ENCODE measurements at regions not wholly inside any gene's neighbourhood (a gene's known extent, or its start where the extent isn't known, plus 50 kb on each side); places are given as distances from the start of the nearest gene placed in this dataset.

- H3K4me3 ChIP-seq (ENCODE audit: low read length) = no peak overlapping the region
- no peak overlapping the region for H3K4me2 ChIP-seq (ENCODE audit: low read length)
- H3K36me3 ChIP-seq (ENCODE audit: insufficient read depth, low read length) = no peaks in the 10 kb centered on the region
- H3K4me1 ChIP-seq (ENCODE audit: control insufficient read depth, insufficient read depth, low read length) = peaks cover 18% of the 10 kb centered on the region
- no peak overlapping the region for H3K9ac ChIP-seq (ENCODE audit: low read depth, low read length)
- no peaks in the 10 kb centered on the region for H3K9me3 ChIP-seq (replicated peaks; ENCODE audit: low read length)
- no peaks in the 10 kb centered on the region for H3K27me3 ChIP-seq (ENCODE audit: control insufficient read depth, insufficient read depth, low read length)
Measured at GRCh38 chr6:80478030-80478429, 371.6 kb downstream of the BCKDHB start.

DNA sequence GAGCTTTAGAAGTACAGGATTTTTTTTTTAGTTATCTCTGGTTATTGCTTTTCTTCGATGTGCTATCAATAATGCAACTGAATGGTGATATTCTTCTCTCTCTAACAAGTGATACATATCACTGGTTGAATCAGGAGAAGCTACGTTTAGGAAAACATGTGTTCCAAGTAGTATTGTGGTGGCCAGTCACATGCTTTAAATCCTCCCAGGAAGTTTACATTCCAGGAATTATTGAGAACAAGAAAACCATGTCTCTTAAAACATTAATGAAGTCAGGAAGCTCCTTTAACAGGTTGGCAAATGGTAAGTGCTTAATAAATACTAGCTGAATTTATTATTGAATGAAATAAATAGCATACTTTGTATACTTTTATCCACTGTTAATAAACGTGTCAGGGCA, 371.1 kb downstream of the BCKDHB start:
- Histone ChIP-seq H3K4me3 (ENCODE audit: low read length) (no peak overlapping the region), H3K9ac (ENCODE audit: low read depth, low read length) (no peak overlapping the region), H3K9me3 (replicated peaks; ENCODE audit: low read length) (no peaks in the 10 kb centered on the region), H3K4me2 (ENCODE audit: low read length) (no peak overlapping the region), H3K4me1 (ENCODE audit: control insufficient read depth, insufficient read depth, low read length) (peaks cover 18% of the 10 kb centered on the region), H3K36me3 (ENCODE audit: insufficient read depth, low read length) (no peaks in the 10 kb centered on the region), H3K27me3 (ENCODE audit: control insufficient read depth, insufficient read depth, low read length) (no peaks in the 10 kb centered on the region)

DNA sequence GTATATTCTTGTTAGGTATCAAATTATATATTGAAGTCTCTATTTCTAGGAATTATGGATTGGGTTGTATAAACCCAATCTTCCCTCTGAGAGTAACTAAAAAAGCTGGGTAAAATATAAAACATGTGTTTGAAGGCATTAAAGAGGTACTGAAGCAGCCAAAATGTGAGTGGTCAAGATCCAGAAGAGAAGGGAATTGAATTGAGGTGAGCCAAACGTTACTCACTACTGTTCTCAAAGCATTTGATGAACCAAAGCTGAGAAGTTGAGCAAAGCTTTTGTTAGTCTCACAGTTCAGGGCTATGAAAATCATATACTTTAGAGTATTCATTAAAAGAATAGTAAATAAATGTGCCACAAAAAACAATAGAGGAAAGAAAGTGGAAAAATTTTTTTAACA, 365.8 kb downstream of the BCKDHB start:
- H3K4me1 ChIP-seq (ENCODE audit: control insufficient read depth, insufficient read depth, low read length) = no peaks in the 10 kb centered on the region
- H3K4me3 ChIP-seq (ENCODE audit: low read length) = no peak overlapping the region
- H3K9me3 ChIP-seq (replicated peaks; ENCODE audit: low read length) = no peaks in the 10 kb centered on the region
- H3K4me2 ChIP-seq (ENCODE audit: low read length) = no peak overlapping the region
- H3K9ac ChIP-seq (ENCODE audit: low read depth, low read length) = no peak overlapping the region
- no peaks in the 10 kb centered on the region for H3K36me3 ChIP-seq (ENCODE audit: insufficient read depth, low read length)
- no peaks in the 10 kb centered on the region for H3K27me3 ChIP-seq (ENCODE audit: control insufficient read depth, insufficient read depth, low read length)

GRCh38 chr6:80469977-80470376, 363.5 kb downstream of the BCKDHB start:
- Histone ChIP-seq H3K27me3 (ENCODE audit: control insufficient read depth, insufficient read depth, low read length) (no peaks in the 10 kb centered on the region), H3K4me3 (ENCODE audit: low read length) (no peak overlapping the region), H3K9ac (ENCODE audit: low read depth, low read length) (no peak overlapping the region), H3K4me1 (ENCODE audit: control insufficient read depth, insufficient read depth, low read length) (no peaks in the 10 kb centered on the region), H3K36me3 (ENCODE audit: insufficient read depth, low read length) (no peaks in the 10 kb centered on the region), H3K9me3 (replicated peaks; ENCODE audit: low read length) (no peaks in the 10 kb centered on the region), H3K4me2 (ENCODE audit: low read length) (no peak overlapping the region)

DNA sequence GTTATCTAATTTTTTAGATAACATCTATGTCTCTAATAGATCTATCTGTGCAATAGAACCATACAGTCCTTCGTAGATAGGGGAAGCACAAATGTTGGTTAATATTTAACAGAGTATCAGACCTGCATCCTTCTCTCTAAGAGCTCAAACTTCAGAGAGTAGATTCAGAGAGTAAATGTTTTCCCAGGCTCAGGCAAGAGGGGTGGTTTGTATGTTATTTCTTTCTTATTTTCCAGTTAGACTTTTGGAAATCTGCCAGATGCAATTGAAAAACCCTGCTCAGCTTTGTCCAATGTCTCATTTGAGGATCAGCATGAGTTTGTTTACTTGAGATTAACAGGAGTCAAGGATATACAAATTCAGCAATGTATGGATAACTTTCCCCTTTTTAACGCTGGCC, 361.9 kb downstream of the BCKDHB start:
- H3K4me1 ChIP-seq (ENCODE audit: control insufficient read depth, insufficient read depth, low read length) = no peaks in the 10 kb centered on the region
- H3K9me3 ChIP-seq (replicated peaks; ENCODE audit: low read length) = no peaks in the 10 kb centered on the region
- H3K4me3 ChIP-seq (ENCODE audit: low read length) = no peak overlapping the region
- H3K9ac ChIP-seq (ENCODE audit: low read depth, low read length) = no peak overlapping the region
- no peaks in the 10 kb centered on the region for H3K27me3 ChIP-seq (ENCODE audit: control insufficient read depth, insufficient read depth, low read length)
- no peak overlapping the region for H3K4me2 ChIP-seq (ENCODE audit: low read length)
- no peaks in the 10 kb centered on the region for H3K36me3 ChIP-seq (ENCODE audit: insufficient read depth, low read length)

GRCh38 chr6:80467408-80467807, 360.9 kb downstream of the BCKDHB start:
- Histone ChIP-seq H3K36me3 (ENCODE audit: insufficient read depth, low read length) (no peaks in the 10 kb centered on the region), H3K9ac (ENCODE audit: low read depth, low read length) (no peak overlapping the region)

DNA sequence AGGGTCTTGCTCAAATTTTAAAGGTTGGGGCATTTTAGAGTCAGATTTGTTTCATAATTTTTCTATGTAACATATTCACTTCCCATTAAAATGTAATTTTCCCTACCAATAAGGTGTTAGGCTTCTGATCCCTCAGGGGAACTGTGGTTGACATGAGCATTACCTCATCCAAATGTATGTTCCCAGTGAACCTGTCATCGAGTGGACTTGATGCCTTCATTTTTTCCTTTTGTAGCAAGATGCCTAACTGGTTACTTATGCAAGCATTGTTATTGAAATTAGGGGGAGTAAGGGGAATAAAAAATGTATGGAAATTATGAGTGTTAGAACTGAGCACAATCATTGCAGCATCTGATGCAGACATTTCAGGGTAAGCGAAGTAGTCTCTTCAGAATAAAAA, 360.5 kb downstream of the BCKDHB start:
- Histone ChIP-seq H3K27me3 (ENCODE audit: control insufficient read depth, insufficient read depth, low read length) (no peaks in the 10 kb centered on the region), H3K9me3 (replicated peaks; ENCODE audit: low read length) (no peaks in the 10 kb centered on the region), H3K4me3 (ENCODE audit: low read length) (no peak overlapping the region), H3K9ac (ENCODE audit: low read depth, low read length) (no peak overlapping the region), H3K36me3 (ENCODE audit: insufficient read depth, low read length) (no peaks in the 10 kb centered on the region), H3K4me1 (ENCODE audit: control insufficient read depth, insufficient read depth, low read length) (no peaks in the 10 kb centered on the region), H3K4me2 (ENCODE audit: low read length) (no peak overlapping the region)

More at GRCh38 chr6:80467408-80467807, 360.9 kb downstream of the BCKDHB start:
- H3K4me1 ChIP-seq (ENCODE audit: control insufficient read depth, insufficient read depth, low read length) = no peaks in the 10 kb centered on the region
- no peaks in the 10 kb centered on the region for H3K9me3 ChIP-seq (replicated peaks; ENCODE audit: low read length)
- no peaks in the 10 kb centered on the region for H3K27me3 ChIP-seq (ENCODE audit: control insufficient read depth, insufficient read depth, low read length)
- H3K4me3 ChIP-seq (ENCODE audit: low read length) = no peak overlapping the region
- no peak overlapping the region for H3K4me2 ChIP-seq (ENCODE audit: low read length)

- Histone ChIP-seq H3K27me3 (ENCODE audit: control insufficient read depth, insufficient read depth, low read length) (no peaks in the 10 kb centered on the region), H3K4me1 (ENCODE audit: control insufficient read depth, insufficient read depth, low read length) (peaks cover 4% of the 10 kb centered on the region), H3K9me3 (replicated peaks; ENCODE audit: low read length) (no peaks in the 10 kb centered on the region), H3K4me3 (ENCODE audit: low read length) (no peak overlapping the region), H3K4me2 (ENCODE audit: low read length) (no peak overlapping the region), H3K36me3 (ENCODE audit: insufficient read depth, low read length) (no peaks in the 10 kb centered on the region), H3K9ac (ENCODE audit: low read depth, low read length) (no peak overlapping the region)
Measured at GRCh38 chr6:80465513-80465912, 359.0 kb downstream of the BCKDHB start.

- Histone ChIP-seq H3K27me3 (ENCODE audit: control insufficient read depth, insufficient read depth, low read length) (no peaks in the 10 kb centered on the region), H3K9me3 (replicated peaks; ENCODE audit: low read length) (no peaks in the 10 kb centered on the region), H3K4me3 (ENCODE audit: low read length) (no peak overlapping the region), H3K4me2 (ENCODE audit: low read length) (no peak overlapping the region), H3K9ac (ENCODE audit: low read depth, low read length) (no peak overlapping the region), H3K4me1 (ENCODE audit: control insufficient read depth, insufficient read depth, low read length) (peaks cover 9% of the 10 kb centered on the region), H3K36me3 (ENCODE audit: insufficient read depth, low read length) (no peaks in the 10 kb centered on the region)
Measured at GRCh38 chr6:80464901-80465300, 358.4 kb downstream of the BCKDHB start.

DNA sequence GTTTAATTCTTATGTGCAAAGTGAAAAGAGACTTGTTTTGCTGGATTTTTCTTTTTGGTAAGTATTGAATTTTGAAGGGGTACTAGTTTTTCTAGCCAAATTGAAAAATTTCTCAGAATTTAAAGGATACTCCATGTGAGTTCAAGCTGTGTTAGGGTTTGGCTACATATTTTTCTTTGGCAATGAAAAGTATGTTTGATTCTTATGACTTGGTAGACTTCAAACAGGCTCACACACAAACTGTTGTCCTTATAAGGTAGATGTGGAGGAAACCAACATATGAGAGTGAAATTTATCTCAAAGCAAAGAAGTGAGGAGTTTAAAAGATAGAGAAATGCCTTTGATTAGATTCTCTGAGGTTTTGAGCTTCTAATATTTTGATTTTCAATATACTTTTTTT, 356.7 kb downstream of the BCKDHB start:
- H3K9me3 ChIP-seq (replicated peaks; ENCODE audit: low read length) = no peaks in the 10 kb centered on the region
- no peak overlapping the region for H3K4me2 ChIP-seq (ENCODE audit: low read length)
- H3K4me1 ChIP-seq (ENCODE audit: control insufficient read depth, insufficient read depth, low read length) = peaks cover 9% of the 10 kb centered on the region
- H3K27me3 ChIP-seq (ENCODE audit: control insufficient read depth, insufficient read depth, low read length) = no peaks in the 10 kb centered on the region
- no peak overlapping the region for H3K4me3 ChIP-seq (ENCODE audit: low read length)
- no peak overlapping the region for H3K9ac ChIP-seq (ENCODE audit: low read depth, low read length)
- no peaks in the 10 kb centered on the region for H3K36me3 ChIP-seq (ENCODE audit: insufficient read depth, low read length)

- H3K4me2 ChIP-seq (ENCODE audit: low read length) = no peak overlapping the region
- H3K4me1 ChIP-seq (ENCODE audit: control insufficient read depth, insufficient read depth, low read length) = peaks cover 26% of the 10 kb centered on the region
- H3K9me3 ChIP-seq (replicated peaks; ENCODE audit: low read length) = no peaks in the 10 kb centered on the region
- H3K27me3 ChIP-seq (ENCODE audit: control insufficient read depth, insufficient read depth, low read length) = no peaks in the 10 kb centered on the region
- H3K36me3 ChIP-seq (ENCODE audit: insufficient read depth, low read length) = no peaks in the 10 kb centered on the region
- H3K4me3 ChIP-seq (ENCODE audit: low read length) = no peak overlapping the region
- H3K9ac ChIP-seq (ENCODE audit: low read depth, low read length) = no peak overlapping the region
Measured at GRCh38 chr6:80460257-80460865, 353.9 kb downstream of the BCKDHB start.

DNA sequence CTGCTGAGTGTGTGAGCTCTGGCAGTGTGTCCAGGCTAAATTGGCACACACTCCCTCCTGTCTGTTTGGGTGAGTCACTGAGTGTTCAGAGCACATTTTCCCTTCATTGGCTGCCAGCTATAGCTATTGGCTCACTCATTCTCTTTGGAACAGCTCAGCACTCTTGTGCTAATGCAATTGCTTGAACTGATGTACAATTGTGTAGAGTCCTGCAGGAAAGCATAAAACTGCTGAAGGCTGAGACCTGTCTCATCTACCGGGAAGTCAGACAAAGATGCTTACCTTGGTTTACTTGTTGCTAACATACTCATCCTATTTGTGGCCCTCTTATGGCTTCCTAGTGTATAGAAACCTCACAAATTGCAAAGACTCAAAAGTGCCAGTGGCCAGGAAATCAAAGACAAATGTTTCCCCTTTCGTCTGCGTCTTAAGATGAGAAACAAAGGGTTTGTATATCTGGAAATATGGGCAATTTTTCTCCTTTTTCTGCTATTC, 351.0 kb downstream of the BCKDHB start:
- Histone ChIP-seq H3K36me3 (ENCODE audit: insufficient read depth, low read length) (no peaks in the 10 kb centered on the region), H3K4me1 (ENCODE audit: control insufficient read depth, insufficient read depth, low read length) (peaks cover 48% of the 10 kb centered on the region)

More for the DNA sequence above, 351.0 kb downstream of the BCKDHB start:
- Histone ChIP-seq H3K4me3 (ENCODE audit: low read length) (no peak overlapping the region), H3K9ac (ENCODE audit: low read depth, low read length) (no peak overlapping the region), H3K9me3 (replicated peaks; ENCODE audit: low read length) (no peaks in the 10 kb centered on the region), H3K27me3 (ENCODE audit: control insufficient read depth, insufficient read depth, low read length) (no peaks in the 10 kb centered on the region), H3K4me2 (ENCODE audit: low read length) (peak overlapping the region; percentile 6)
